ENCODE measurements at regions not wholly inside any gene's neighbourhood (a gene's known extent, or its start where the extent isn't known, plus 50 kb on each side); places are given as distances from the start of the nearest gene placed in this dataset.

GRCh38 chr5:20262896-20263295 lies 274.9 kb upstream of the CDH18 start:
- intact Hi-C loops (cut with DNase I), result no loop called here
- no peak for TF ChIP-seq POLR2A (IDR thresholded peaks at IDR 0.05)
- TF ChIP-seq CTCF (IDR thresholded peaks at IDR 0.05), result no peak
- H3K36me3 ChIP-seq, result no peaks in the 10 kb centered on the region
- H3K27me3 ChIP-seq, result no peaks in the 10 kb centered on the region
- H3K4me3 ChIP-seq, result no peak overlapping the region
- H3K9me3 ChIP-seq, result peaks cover 0 to 8% (median 0%) of the 10 kb centered on the region in 12 donors
- no peak overlapping the region for H3K27ac ChIP-seq
- no peak for ATAC-seq
- DNase-seq, result no peak
- H3K4me1 ChIP-seq, result no peaks in the 10 kb centered on the region
- WGBS, 4 donors, result 77 to 82% (median 81%) methylated on average over 3 of the region's 3 CpGs

- H3K27ac ChIP-seq, result no peak overlapping the region
- H3K36me3 ChIP-seq, result no peaks in the 10 kb centered on the region
- peaks cover 0 to 13% (median 4%) of the 10 kb centered on the region in 12 donors for H3K9me3 ChIP-seq
- intact Hi-C loops (cut with DNase I), result no loop called here
- no peak for ATAC-seq
- H3K4me1 ChIP-seq, result no peaks in the 10 kb centered on the region
- TF ChIP-seq CTCF (IDR thresholded peaks at IDR 0.05) (no peak), POLR2A (IDR thresholded peaks at IDR 0.05) (no peak)
- no peaks in the 10 kb centered on the region for H3K27me3 ChIP-seq
- WGBS, 4 donors, result 87 to 92% (median 89%) methylated on average over 4 of the region's 4 CpGs
- no peak for DNase-seq
- H3K4me3 ChIP-seq, result no peak overlapping the region
Observed at GRCh38 chr5:20254748-20255147, 266.7 kb upstream of the CDH18 start.

GRCh38 chr5:20248118-20248517 lies 260.1 kb upstream of the CDH18 start:
- 6 to 30% (median 23%) methylated on average over 1 of the region's 1 CpG for WGBS, 4 donors
- ATAC-seq (no peak), DNase-seq (no peak)

GRCh38 chr5:20245432-20245974 lies 257.5 kb upstream of the CDH18 start:
- Histone ChIP-seq H3K27ac (no peak overlapping the region), H3K27me3 (no peaks in the 10 kb centered on the region), H3K4me3 (no peak overlapping the region), H3K36me3 (no peaks in the 10 kb centered on the region), H3K9me3 (peaks cover 0 to 9% (median 0%) of the 10 kb centered on the region in 12 donors), H3K4me1 (no peaks in the 10 kb centered on the region)
- DNase-seq (no peak), ATAC-seq (no peak)
- no peak for TF ChIP-seq POLR2A (IDR thresholded peaks at IDR 0.05)
- WGBS, 4 donors, result 48 to 63% (median 61%) methylated on average over 2 of the region's 2 CpGs
- intact Hi-C loops (cut with DNase I), result no loop called here

More at GRCh38 chr5:20248118-20248517, 260.1 kb upstream of the CDH18 start:
- Histone ChIP-seq H3K36me3 (no peaks in the 10 kb centered on the region), H3K27me3 (no peaks in the 10 kb centered on the region), H3K27ac (no peak overlapping the region), H3K4me1 (no peaks in the 10 kb centered on the region), H3K9me3 (peaks cover 0 to 13% (median 1%) of the 10 kb centered on the region in 12 donors), H3K4me3 (no peak overlapping the region)
- TF ChIP-seq POLR2A (IDR thresholded peaks at IDR 0.05), result no peak
- TF ChIP-seq CTCF (IDR thresholded peaks at IDR 0.05), result no peak
- intact Hi-C loops (cut with DNase I), result no loop called here

- Histone ChIP-seq H3K4me1 (no peaks in the 10 kb centered on the region), H3K27me3 (no peaks in the 10 kb centered on the region), H3K36me3 (no peaks in the 10 kb centered on the region), H3K9me3 (peaks cover 0 to 5% (median 0%) of the 10 kb centered on the region in 12 donors), H3K4me3 (no peak overlapping the region), H3K27ac (no peak overlapping the region)
- ATAC-seq (no peak), DNase-seq (no peak)
- WGBS, 4 donors, result 82 to 88% (median 86%) methylated on average over 10 of the region's 10 CpGs
- TF ChIP-seq CTCF (IDR thresholded peaks at IDR 0.05) (no peak), POLR2A (IDR thresholded peaks at IDR 0.05) (no peak)
- intact Hi-C loops (cut with DNase I), result no loop called here
Observed at GRCh38 chr5:20241351-20241750, 253.4 kb upstream of the CDH18 start.
